GM12878 (cell line): ENCODE measurements at regions not wholly inside any gene's neighbourhood (a gene's known extent, or its start where the extent isn't known, plus 50 kb on each side); places are given as distances from the start of the nearest gene placed in this dataset.

Experiments
- ATAC-seq: fragments of 200-7000 bp; cut with Tn5 transposase; 3 replicates; pipeline ENCODE4 v1.9.1; 2020; ENCODE audit warnings: mild to moderate bottlenecking, moderate library complexity
- BruUV-seq: library from RNA; stranded (reverse); fragments of 400-500 nt; replicated peaks from 2 replicates; lab custom pipeline; 2021; lab: Mats Ljungman, UMichigan
- CTCF ChIA-PET: fragments of 300-600 bp; sonication (Branson Sonifier 250); formaldehyde crosslinking; extraction: SDS; loops from one replicate; lab custom pipeline; 2021; ENCODE audit warnings: inconsistent platforms; lab: Yijun Ruan, JAX
- POLR2A ChIA-PET: fragments of 350-600 bp; formaldehyde crosslinking; extraction: SDS; loops from one replicate; lab custom pipeline; 2021; ENCODE audit warnings: inconsistent platforms; lab: Charles Lee
- RAD21 ChIA-PET: fragments of 300-600 bp; sonication (Branson Sonifier 250); formaldehyde crosslinking; loops from one replicate; lab custom pipeline; 2023; ENCODE audit warnings: antibody characterized with exemption; ENCODE audit not compliant: unreplicated experiment; lab: Charles Lee
- SMC1A ChIA-PET: fragments of 300-600 bp; sonication (Branson Sonifier 250); formaldehyde crosslinking; loops from one replicate; lab custom pipeline; 2023; ENCODE audit not compliant: unreplicated experiment, uncharacterized antibody; lab: Charles Lee
- DNase-seq: peaks from one replicate; pipeline ENCODE4 v3.0.0-alpha.2; 2011; ENCODE audit warnings: low read depth, low spot score
- FAIRE-seq: peaks from 3 replicates; lab custom pipeline; 2011; peaks lifted over from hg19 to GRCh38; lab: Jason Lieb, UNC
- H2AFZ ChIP-seq: 2 replicates; pipeline ENCODE4 v1.6.0; 2011; ENCODE audit warnings: low read depth, low read length, control low read depth; ENCODE audit not compliant: control insufficient read depth
- H3K27ac ChIP-seq: 2 replicates; pipeline ENCODE4 v1.5.1; 2011; ENCODE audit warnings: control low read depth; ENCODE audit not compliant: control insufficient read depth, insufficient read depth
- H3K27me3 ChIP-seq, 2 experiments: replicated peaks in 1 of 2; 2 replicates each; pipeline versions ENCODE4 v1.6.0 to v1.6.1; 2011; ENCODE audit warnings: low read length in 1 of 2; ENCODE audit not compliant: control insufficient read depth in 2 of 2, insufficient read depth in 2 of 2
- H3K36me3 ChIP-seq, 2 experiments: 2 replicates each; pipeline ENCODE4 v1.5.1; 2011; ENCODE audit warnings: low read length in 1 of 2; ENCODE audit not compliant: control insufficient read depth in 2 of 2, insufficient read depth in 2 of 2
- H3K4me1 ChIP-seq: 2 replicates; pipeline ENCODE4 v1.6.1; 2011; ENCODE audit warnings: mild to moderate bottlenecking, low read length, moderate library complexity, mixed read lengths; ENCODE audit not compliant: control insufficient read depth, insufficient read depth
- H3K4me2 ChIP-seq: 2 replicates; pipeline ENCODE4 v1.6.0; 2011; ENCODE audit warnings: control low read depth; ENCODE audit not compliant: control insufficient read depth, insufficient read depth
- H3K4me3 ChIP-seq: fragments of 200-600 bp; sonication (generic); 2 replicates; pipeline ENCODE4 v1.5.1; 2016
- H3K79me2 ChIP-seq: 2 replicates; pipeline ENCODE4 v1.6.0; 2011; ENCODE audit warnings: low read length; ENCODE audit not compliant: control insufficient read depth, insufficient read depth
- H3K9ac ChIP-seq: 2 replicates; pipeline ENCODE4 v1.8.0; 2011; ENCODE audit warnings: low read length, control low read depth, mixed read lengths; ENCODE audit not compliant: control insufficient read depth, insufficient read depth
- H3K9me3 ChIP-seq: replicated peaks from 3 replicates; pipeline ENCODE4 v1.5.1; 2011; ENCODE audit warnings: mild to moderate bottlenecking, low read length; ENCODE audit not compliant: control insufficient read depth, insufficient read depth
- H4K20me1 ChIP-seq: 2 replicates; pipeline ENCODE4 v1.6.0; 2011; ENCODE audit not compliant: control insufficient read depth, insufficient read depth
- CTCF ChIP-seq, 3 experiments: IDR thresholded peaks in 2 of 3; conservative IDR thresholded peaks in 1 of 3; 2 replicates each; pipeline ENCODE4 v1.5.1; 2011; ENCODE audit warnings: low read depth in 3 of 3, low read length in 3 of 3, mild to moderate bottlenecking in 3 of 3, control low read depth in 2 of 3, moderate library complexity in 2 of 3, inconsistent platforms in 1 of 3, mixed read lengths in 1 of 3; ENCODE audit not compliant: control insufficient read depth in 2 of 3, insufficient read depth in 1 of 3; ENCODE audit errors: extremely low read depth in 1 of 3
- PAX8 ChIP-seq: fragments of 450-650 bp; IDR thresholded peaks from 2 replicates; pipeline ENCODE4 v1.6.1; 2017; ENCODE audit warnings: mild to moderate bottlenecking, moderate library complexity
- RAD21 ChIP-seq: IDR thresholded peaks from 2 replicates; pipeline ENCODE4 v1.6.1; 2011; ENCODE audit warnings: mild to moderate bottlenecking, low read depth, low read length, moderate library complexity; ENCODE audit not compliant: insufficient read depth
- RUNX3 ChIP-seq: IDR thresholded peaks from 2 replicates; pipeline ENCODE4 v1.6.1; 2012; ENCODE audit warnings: low read length, inconsistent platforms
- SMC3 ChIP-seq: IDR thresholded peaks from 2 replicates; pipeline ENCODE4 v1.6.1; 2011; ENCODE audit warnings: low read length, improper control_type of control experiment, borderline replicate concordance
- TAF1 ChIP-seq: IDR thresholded peaks from 2 replicates; pipeline ENCODE4 v1.6.1; 2011; ENCODE audit warnings: mild to moderate bottlenecking, low read depth, low read length, borderline replicate concordance
- WGBS: methylation state at CpG from one replicate; pipeline ENCODE4 v1.1.6; 2016; ENCODE audit warnings: low lambda C conversion rate; ENCODE audit not compliant: insufficient replicate concordance, insufficient coverage; ENCODE audit errors: missing lambda C conversion rate; 5-methylcytosine and 5-hydroxymethylcytosine counted together
- in situ Hi-C: fragments of 300-500 bp; cut with MboI; formaldehyde crosslinking; loops from 9 replicates; pipeline ENCODE4 v1.14.3; 2018; ENCODE audit warnings: mixed read lengths
- intact Hi-C: fragments of 100-400 bp; cut with micrococcal nuclease; formaldehyde crosslinking; loops from one replicate; pipeline ENCODE4 v1.14.2; 2022; ENCODE audit not compliant: unreplicated experiment

GRCh38 chr7:106793015-106793975, 71.8 kb upstream of the PIK3CG start:
- ChIA-PET POLR2A (no interaction called here), CTCF (interaction anchor here (0.6 to 7.1 kb wide), 29 partner anchors 9 to 1097 kb away, joined by 3 to 203 read pairs (median 3); partner anchors contain the start of gene HBP1), SMC1A (interaction anchor here (0.6 to 6.8 kb wide), 15 partner anchors 11 to 708 kb away, joined by 3 to 142 read pairs (median 4); no protein-coding TSS in a partner anchor), RAD21 (interaction anchor here (0.7 to 2.0 kb wide), 18 partner anchors 19 to 1081 kb away, joined by 3 to 47 read pairs (median 3); partner anchors contain the start of gene HBP1)
- no peak overlapping the region for H3K4me3 ChIP-seq
- TF ChIP-seq PAX8: no peak
- no peak for TF ChIP-seq TAF1
- TF ChIP-seq RUNX3: 0 out of 2 replicates have a peak, but pooled peaks have one; percentile 14
- TF ChIP-seq SMC3: peak; percentile 83
- TF ChIP-seq CTCF (IDR thresholded peaks at IDR 0.05 in 2 of 3, conservative IDR thresholded peaks at IDR 0.05 in 1 of 3; ENCODE audit: control insufficient read depth in 2 of 3, extremely low read depth in 1 of 3, insufficient read depth in 1 of 3, low read depth in 3 of 3, low read length in 3 of 3): peak; percentile 51 to 66 (median 61); a peak in 5 of 6 replicates
- TF ChIP-seq RAD21: peak; percentile 94
- H4K20me1 ChIP-seq: no peaks in the 10 kb centered on the region
- no TSS peak for BruUV-seq
- ATAC-seq: peak; percentile 35; the same call in 1 of the 3 replicates
- H3K9ac ChIP-seq: no peak overlapping the region
- FAIRE-seq: peak; percentile 86
- peaks cover 11% of the 10 kb centered on the region for H3K4me1 ChIP-seq
- no peak overlapping the region for H3K27ac ChIP-seq
- H2AFZ ChIP-seq: no peak overlapping the region
- no peak for DNase-seq
- no peak overlapping the region for H3K4me2 ChIP-seq
- intact Hi-C loops (loop anchor here (1.0 to 5.0 kb wide), 3 partner anchors 154 to 1084 kb away; no protein-coding TSS in a partner anchor), in situ Hi-C loops (loop anchor here (5.0 to 10.0 kb wide), 3 partner anchors 354 to 1082 kb away; no protein-coding TSS in a partner anchor)
- H3K9me3 ChIP-seq: no peaks in the 10 kb centered on the region
- no peaks in the 10 kb centered on the region; a peak in 1 of 4 replicates for H3K27me3 ChIP-seq
- no peaks in the 10 kb centered on the region for H3K79me2 ChIP-seq
- H3K36me3 ChIP-seq: no peaks in the 10 kb centered on the region
- 48% methylated on average over 7 of the region's 7 CpGs for WGBS
